ENCODE measurements at regions not wholly inside any gene's neighbourhood (a gene's known extent, or its start where the extent isn't known, plus 50 kb on each side); places are given as distances from the start of the nearest gene placed in this dataset.

GRCh38 chr14:100659345-100660001 is 67.2 kb upstream of the DLK1 start:
- DNase-seq, result no peak

- no peak for DNase-seq
Observed at GRCh38 chr14:100660498-100660881, 66.2 kb upstream of the DLK1 start.

DNA sequence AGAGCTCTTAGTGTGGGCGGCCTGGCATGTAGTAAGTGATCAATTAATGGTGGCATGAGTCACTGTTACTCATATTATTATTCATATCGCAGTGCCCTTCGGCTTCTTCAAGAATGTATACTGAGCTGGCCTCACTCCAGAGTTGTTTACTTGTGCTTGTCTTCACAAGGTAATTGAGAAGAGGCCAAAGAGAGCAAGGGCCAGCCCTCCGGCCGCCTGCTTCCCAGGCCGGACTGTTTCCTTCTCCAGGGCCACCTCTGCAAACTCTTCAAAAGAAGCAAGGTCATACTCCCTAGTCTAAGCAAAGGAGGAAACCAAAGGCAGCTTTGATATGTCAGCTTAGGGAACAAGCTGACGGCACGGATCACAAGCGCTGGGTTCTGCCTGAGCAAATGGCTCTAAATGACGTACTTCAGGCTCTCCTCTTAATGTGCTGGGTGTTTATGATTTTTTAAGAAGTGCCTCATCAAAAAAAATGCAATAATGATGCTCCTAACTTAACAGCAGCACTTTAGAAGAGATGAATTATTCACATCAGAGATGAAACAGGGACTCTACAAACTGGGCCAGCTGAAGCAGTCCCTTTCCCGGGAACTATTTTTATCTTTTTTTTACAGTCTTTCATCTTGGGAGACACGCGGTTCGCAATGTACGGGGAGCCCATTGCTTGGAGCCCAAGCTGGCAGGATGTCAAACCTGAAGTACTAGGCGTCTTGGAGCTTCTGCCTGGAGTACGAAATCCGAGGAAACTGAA is 65.6 kb upstream of the DLK1 start:
- DNase-seq, result no peak

DNA sequence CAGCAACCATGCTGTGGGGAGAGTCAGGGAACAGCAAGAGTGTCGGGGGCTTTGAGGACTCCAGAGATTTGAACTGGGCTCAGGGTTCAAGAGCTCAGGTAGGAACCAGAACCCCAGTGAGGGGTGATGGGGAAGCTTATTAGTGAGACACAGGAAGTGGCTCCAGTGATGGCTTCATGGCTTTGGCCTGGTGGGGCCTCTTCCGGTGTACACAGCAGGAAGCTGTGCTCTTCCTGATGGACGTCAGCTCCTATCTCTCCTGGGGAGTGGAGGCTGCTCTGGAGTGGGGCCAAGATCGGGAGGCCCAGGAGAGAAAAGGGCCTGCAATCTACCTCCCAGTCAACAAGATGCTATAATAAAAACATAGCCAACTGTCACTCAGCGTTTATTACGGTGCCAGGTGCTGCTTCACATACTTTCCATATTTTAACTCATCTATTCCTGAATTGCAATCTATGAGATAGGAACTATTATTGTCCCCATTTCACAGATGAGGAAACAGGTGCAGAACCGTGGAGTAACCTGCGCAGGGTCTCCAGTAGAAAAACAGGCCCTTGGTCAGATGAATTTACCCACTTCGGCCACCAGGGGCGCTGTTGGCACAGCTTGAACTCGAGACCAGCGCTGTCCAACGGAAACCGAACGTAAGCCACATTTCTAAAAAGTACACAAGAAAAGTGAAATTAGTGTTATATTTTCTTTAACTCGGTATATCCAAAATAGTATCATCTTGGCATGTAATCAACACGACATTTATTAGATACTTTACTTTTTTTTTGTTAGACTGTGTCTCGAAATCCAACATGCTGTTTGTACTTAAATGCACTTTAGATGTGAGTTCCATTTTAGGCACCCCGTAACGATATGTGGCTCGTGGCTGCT is 63.6 kb upstream of the DLK1 start:
- peak; percentile 70 to 80 for DNase-seq

- no peak for DNase-seq
Observed at GRCh38 chr14:100663761-100664052, 63.0 kb upstream of the DLK1 start.

DNA sequence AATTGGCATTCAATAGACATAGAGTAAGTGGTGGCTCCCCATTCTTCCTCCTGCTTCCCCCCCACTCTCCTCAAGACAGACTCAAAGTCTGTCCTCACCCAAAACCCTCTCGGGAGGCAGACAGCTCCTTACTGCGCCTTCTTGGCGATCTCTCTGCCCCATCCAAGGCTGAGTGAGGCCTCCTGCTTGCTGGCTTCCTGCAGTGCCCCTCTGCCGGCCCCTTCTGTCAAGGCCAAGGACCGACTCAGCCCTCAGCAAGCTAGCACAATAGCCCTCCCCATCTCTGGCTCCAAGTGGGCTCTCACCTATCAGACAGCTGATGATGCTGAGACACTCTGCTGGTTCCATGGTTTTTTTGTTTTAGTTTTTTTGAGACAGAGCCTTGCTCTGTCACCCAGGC is 62.5 kb upstream of the DLK1 start:
- DNase-seq, result no peak

DNA sequence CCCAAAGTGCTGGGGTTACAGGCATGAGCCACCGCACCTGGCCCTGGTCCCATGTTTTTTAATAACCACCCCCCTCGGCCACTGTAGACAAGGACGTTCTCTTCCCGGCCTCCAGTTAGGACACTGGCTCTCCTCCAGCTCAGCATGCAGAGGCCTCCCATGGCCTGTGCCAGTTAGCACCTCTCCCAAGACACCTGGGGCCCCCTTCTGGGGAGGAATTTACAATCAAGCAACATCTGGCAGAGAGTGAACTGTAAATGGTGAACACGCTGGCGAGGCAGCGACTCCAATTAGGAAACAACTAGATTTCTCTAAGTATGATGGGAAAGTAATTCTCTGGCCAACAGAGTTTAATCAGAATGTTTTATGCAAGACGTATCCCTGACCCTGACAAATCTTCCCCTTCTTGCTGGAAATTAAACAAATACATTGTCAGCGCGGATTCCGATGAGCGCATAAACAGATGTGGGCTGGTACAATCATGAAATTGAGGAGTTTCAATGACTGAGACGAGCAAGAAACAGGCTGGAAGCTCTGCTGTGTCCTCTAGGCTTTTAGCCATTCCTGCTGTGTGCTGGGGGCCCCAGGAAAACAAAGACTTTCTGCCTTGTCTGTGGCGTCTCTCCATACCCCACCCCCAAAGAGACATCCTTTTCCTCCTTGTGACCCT is 61.7 kb upstream of the DLK1 start:
- DNase-seq, result peak in 1 of 2 experiments; percentile 32

GRCh38 chr14:100665511-100666032 is 61.1 kb upstream of the DLK1 start:
- peak in 1 of 2 experiments; percentile 23 for DNase-seq

DNA sequence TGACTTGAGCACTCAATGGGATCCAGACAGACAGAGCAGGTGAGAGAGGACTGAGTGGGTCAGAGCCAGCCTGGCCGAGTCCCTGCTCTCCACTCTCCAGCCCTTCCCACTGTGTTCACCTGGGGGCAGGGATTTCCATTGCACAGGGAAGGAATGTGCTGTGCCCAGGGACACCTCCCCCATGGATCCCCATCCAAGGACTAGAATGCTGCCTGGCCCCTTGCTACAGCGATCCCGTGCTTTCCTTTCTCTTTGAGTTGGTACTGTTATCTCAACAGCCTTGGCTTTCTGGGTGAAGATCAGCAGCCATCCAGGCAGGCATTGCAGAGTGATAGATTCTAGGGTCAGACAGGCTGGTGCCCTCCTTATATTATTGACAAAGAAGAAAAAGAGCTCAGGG is 60.3 kb upstream of the DLK1 start:
- DNase-seq, result no peak

DNA sequence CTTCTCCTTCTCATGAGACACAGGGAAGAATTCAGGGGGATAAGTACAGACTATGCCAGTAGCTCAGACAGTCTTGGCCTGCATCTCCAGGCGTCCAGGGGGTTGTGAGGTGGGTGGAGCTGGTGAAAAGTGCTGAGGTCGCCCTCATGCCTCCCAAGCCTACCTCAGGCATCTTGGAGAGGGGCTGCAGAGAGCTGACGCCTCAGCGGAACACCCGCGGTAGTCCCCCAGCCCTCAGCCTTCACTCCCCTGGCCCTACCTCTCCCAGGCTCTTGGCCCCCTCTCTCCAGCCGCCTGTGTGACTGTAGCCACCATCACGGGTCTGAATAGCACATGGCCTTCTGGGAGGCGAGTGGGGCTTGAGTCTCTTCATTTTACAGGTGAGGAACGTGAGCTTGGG is 59.8 kb upstream of the DLK1 start:
- no peak for DNase-seq

DNA sequence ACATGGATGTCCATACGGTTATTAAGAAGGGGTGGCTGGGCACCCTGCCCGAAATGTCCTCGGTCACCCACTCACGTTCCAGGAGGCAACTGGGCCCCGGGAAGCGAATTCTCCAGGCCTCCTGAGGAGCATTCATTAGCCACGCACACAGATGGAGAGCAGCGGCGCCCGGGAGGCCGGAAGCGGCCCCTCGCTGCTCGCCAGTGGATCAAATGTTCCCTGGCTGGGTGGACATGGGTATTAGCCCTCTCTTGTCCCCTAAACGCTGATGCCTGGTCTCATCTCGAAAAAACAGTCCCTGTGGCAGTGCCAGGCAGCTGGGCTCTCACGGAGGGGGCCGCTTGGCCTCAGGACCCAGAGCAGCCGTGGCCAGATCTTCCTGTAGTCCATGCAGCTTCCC is 59.0 kb upstream of the DLK1 start:
- DNase-seq, result no peak

- no peak for DNase-seq
Observed at GRCh38 chr14:100668352-100668751, 58.3 kb upstream of the DLK1 start.

DNA sequence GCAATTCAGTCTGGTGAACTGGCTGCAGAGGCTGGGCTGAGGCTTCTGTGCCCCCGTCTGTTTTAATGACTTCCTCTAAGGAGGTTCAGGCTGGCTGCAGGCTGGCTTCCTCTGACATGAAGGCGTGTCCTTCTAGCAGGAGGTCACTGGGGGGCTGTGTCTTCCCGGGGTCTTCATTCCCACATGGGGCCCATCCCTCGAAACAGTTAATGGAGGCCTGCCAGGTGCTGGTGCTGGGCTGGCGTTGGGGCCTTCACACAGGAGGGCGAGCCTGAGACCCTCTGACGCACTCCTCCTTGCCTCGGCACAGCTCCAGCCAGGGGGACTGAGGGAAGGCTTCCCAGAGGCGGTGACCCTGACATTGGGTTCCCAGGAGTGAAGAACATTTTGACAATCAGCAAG is 57.7 kb upstream of the DLK1 start:
- DNase-seq, result no peak

DNA sequence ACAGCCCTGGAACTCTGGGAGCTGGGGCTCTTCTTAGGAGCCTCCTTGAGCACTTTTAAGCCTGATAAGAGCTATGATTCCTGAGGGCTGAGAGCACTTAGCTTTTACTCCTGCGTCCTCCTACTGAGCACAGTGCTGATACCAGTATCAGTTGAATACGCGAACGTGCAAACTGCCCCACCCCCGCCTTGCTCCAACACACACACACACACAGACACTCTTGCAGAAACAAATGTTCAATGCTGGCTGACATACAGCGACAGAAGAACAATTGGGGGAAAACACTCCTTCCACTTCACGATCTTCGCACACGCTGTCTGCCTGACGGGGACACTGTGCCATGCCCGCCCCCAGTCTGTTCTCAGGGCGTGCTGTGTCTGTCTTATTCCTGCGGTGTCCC is 57.2 kb upstream of the DLK1 start:
- DNase-seq, result no peak

DNA sequence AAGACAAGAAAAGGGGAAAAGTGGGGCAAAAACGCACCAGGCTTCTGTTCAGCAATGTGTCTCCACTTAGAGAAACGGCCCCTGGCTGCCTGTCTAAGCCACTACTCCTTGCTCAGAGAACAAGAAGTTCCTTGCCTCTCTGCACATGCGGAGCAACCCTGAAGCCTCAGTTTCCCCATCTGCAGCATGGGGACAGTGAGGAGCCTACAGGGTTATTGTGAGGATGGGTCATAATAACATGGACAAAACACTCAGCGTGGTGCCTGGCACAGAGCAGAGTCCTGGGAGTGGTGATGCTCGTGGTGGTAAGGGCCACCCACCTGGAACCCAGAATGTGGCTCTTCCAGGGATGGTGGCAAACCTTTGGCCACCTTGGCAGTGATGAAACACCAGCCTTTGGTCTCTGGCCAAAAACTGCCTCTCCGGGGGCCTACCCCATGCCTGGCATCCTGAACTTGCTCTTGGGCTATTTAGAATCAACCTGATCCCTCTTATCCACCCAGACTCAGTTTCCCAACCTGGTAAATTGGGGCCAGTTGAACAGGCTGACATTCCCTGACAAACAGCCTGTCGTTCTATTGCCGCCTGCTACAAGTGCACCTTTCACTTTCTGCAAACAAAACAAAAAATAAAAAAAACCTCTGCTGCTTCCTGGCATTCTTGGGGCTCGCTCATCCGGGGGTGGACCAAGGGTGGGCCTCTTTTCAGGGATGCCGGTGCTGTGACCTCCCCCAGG is 56.5 kb upstream of the DLK1 start:
- DNase-seq, result peak in 1 of 2 experiments; percentile 51

- peak in 1 of 2 experiments; percentile 67 for DNase-seq
Observed at GRCh38 chr14:100670753-100671049, 56.0 kb upstream of the DLK1 start.

GRCh38 chr14:100671386-100671901 is 55.2 kb upstream of the DLK1 start:
- DNase-seq, result no peak

- no peak for DNase-seq
Observed at GRCh38 chr14:100671906-100672305, 54.8 kb upstream of the DLK1 start.

GRCh38 chr14:100673085-100673806 is 53.4 kb upstream of the DLK1 start:
- peak; percentile 96 to 99 for DNase-seq

DNA sequence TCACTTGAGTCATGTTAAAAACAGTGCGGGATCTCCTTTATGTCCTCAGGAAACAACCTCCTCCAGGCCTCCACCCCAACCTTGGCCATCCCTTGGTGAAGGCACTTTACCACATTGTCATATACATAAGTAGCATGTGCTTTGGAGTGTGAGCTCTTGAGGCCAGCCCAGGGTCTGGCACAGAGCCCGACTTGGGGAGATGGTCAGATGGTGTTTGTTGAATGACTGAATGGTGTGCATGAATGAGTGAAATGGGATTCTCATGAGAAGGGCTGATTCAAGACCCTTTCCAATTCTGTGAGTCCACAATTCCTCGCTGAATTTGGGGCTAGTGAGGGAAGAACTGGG is 52.9 kb upstream of the DLK1 start:
- DNase-seq, result no peak

DNA sequence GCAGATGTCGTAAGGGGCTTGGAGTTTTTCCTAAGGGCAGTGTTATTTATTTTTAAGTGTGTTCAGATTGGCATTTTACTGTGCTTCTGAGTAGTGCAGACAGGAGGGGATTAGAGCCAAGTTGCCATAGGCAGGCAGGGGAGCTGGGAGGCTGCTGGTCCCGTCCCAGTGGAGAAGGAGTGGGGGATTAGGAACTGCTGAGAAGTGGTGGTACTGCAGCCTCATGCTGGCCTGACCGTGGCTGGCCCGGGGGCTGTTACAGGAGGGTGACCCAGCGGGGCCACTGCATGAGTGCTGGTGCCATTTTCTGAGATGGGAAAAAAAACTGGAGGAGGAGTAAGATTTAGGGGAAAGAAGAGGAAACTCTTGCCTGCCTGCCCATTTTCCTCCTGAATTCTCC is 52.3 kb upstream of the DLK1 start:
- DNase-seq, result no peak
